IMR-90 (cell line): ENCODE measurements at regions not wholly inside any gene's neighbourhood (a gene's known extent, or its start where the extent isn't known, plus 50 kb on each side); places are given as distances from the start of the nearest gene placed in this dataset.

Experiments used
- ATAC-seq: fragments of 200-7000 bp; cut with Tn5 transposase; 2 replicates; pipeline ENCODE4 v1.9.1; 2020; ENCODE audit warnings: low read depth, mild to moderate bottlenecking, moderate library complexity
- BruUV-seq: library from RNA; stranded (reverse); fragments of 400-500 nt; replicated peaks from 2 replicates; lab custom pipeline; 2021; lab: Mats Ljungman, UMichigan
- CTCF ChIA-PET: fragments of 300-600 bp; formaldehyde crosslinking; extraction: SDS; loops from one replicate; lab custom pipeline; 2021; ENCODE audit warnings: antibody characterized with exemption; lab: Yijun Ruan, JAX
- POLR2A ChIA-PET: fragments of 300-600 bp; sonication (Branson Sonifier 250); formaldehyde crosslinking; loops from one replicate; lab custom pipeline; 2022; ENCODE audit warnings: antibody characterized with exemption; ENCODE audit not compliant: unreplicated experiment; lab: Charles Lee
- DNase-seq: peaks from one replicate; pipeline ENCODE4 v3.0.0; 2013
- H2AFZ ChIP-seq: replicated peaks from 2 replicates; pipeline ENCODE3; 2013; ENCODE audit warnings: low read length, mild to moderate bottlenecking; ENCODE audit not compliant: poor library complexity
- H2AK5ac ChIP-seq: 2 replicates; pipeline ENCODE4 v1.6.1; 2013; ENCODE audit warnings: low read depth, low read length, inconsistent platforms
- H2AK9ac ChIP-seq: replicated peaks from 2 replicates; pipeline ENCODE3; 2013; ENCODE audit warnings: mild to moderate bottlenecking, low read depth, low read length, moderate library complexity; ENCODE audit not compliant: poor library complexity
- H2BK120ac ChIP-seq: 2 replicates; pipeline ENCODE4 v1.6.1; 2013; ENCODE audit warnings: low read depth, low read length, inconsistent platforms
- H2BK15ac ChIP-seq: 3 replicates; pipeline ENCODE4 v1.6.1; 2013; ENCODE audit warnings: low read depth, low read length, inconsistent platforms
- H2BK20ac ChIP-seq: 2 replicates; pipeline ENCODE4 v1.6.1; 2013; ENCODE audit warnings: low read depth, mild to moderate bottlenecking, inconsistent platforms, low read length, moderate library complexity
- H2BK5ac ChIP-seq: 2 replicates; pipeline ENCODE4 v1.6.1; 2013; ENCODE audit warnings: mild to moderate bottlenecking, low read depth, low read length, inconsistent platforms; ENCODE audit not compliant: poor library complexity, severe bottlenecking
- H3K14ac ChIP-seq: replicated peaks from 2 replicates; pipeline ENCODE4 v1.6.1; 2013; ENCODE audit warnings: low read depth, low read length, inconsistent platforms
- H3K18ac ChIP-seq: 2 replicates; pipeline ENCODE4 v1.6.1; 2013; ENCODE audit warnings: low read depth, low read length, control low read depth
- H3K23ac ChIP-seq: 2 replicates; pipeline ENCODE4 v1.6.1; 2013; ENCODE audit warnings: low read depth, low read length, inconsistent platforms
- H3K27ac ChIP-seq: 2 replicates; pipeline ENCODE4 v1.5.1; 2013; ENCODE audit warnings: mild to moderate bottlenecking, control low read depth, low read length; ENCODE audit not compliant: insufficient read depth
- H3K27me3 ChIP-seq: 2 replicates; pipeline ENCODE4 v1.6.1; 2013; ENCODE audit warnings: low read length; ENCODE audit not compliant: control insufficient read depth, insufficient read depth
- H3K36me3 ChIP-seq: 2 replicates; pipeline ENCODE4 v1.6.1; 2013; ENCODE audit warnings: low read length, mixed read lengths; ENCODE audit not compliant: control insufficient read depth, insufficient read depth
- H3K4ac ChIP-seq: 2 replicates; pipeline ENCODE4 v1.6.1; 2013; ENCODE audit warnings: low read depth, low read length, inconsistent platforms
- H3K4me1 ChIP-seq: 2 replicates; pipeline ENCODE4 v1.6.1; 2013; ENCODE audit warnings: low read length, mixed read lengths; ENCODE audit not compliant: control insufficient read depth, insufficient read depth
- H3K4me2 ChIP-seq: 2 replicates; pipeline ENCODE4 v1.6.1; 2013; ENCODE audit warnings: low read depth, mild to moderate bottlenecking, control low read depth, low read length, moderate library complexity
- H3K4me3 ChIP-seq: 2 replicates; pipeline ENCODE4 v1.5.1; 2013; ENCODE audit warnings: low read depth, mild to moderate bottlenecking, control low read depth, low read length, moderate library complexity; ENCODE audit not compliant: insufficient read depth
- H3K56ac ChIP-seq: 2 replicates; pipeline ENCODE4 v1.6.1; 2013; ENCODE audit warnings: low read length, inconsistent platforms; ENCODE audit not compliant: insufficient read depth; ENCODE audit errors: extremely low read depth
- H3K79me1 ChIP-seq, 2 experiments: 2 replicates each; pipeline ENCODE4 v1.6.1; 2013; ENCODE audit warnings: low read length in 2 of 2, inconsistent platforms in 1 of 2, low read depth in 1 of 2
- H3K9ac ChIP-seq: 2 replicates; pipeline ENCODE4 v1.6.1; 2013; ENCODE audit warnings: low read depth, low read length, control low read depth
- H3K9me1 ChIP-seq: 2 replicates; pipeline ENCODE4 v1.6.1; 2013; ENCODE audit warnings: low read length, inconsistent platforms; ENCODE audit not compliant: insufficient read depth
- H3K9me3 ChIP-seq: 2 replicates; pipeline ENCODE4 v1.6.1; 2013; ENCODE audit warnings: low read length; ENCODE audit not compliant: control insufficient read depth, insufficient read depth
- H4K20me1 ChIP-seq: 2 replicates; pipeline ENCODE4 v1.6.1; 2013; ENCODE audit warnings: low read length, inconsistent platforms; ENCODE audit not compliant: insufficient read depth
- H4K5ac ChIP-seq: 2 replicates; pipeline ENCODE4 v1.6.1; 2013; ENCODE audit warnings: mild to moderate bottlenecking, low read depth, low read length, control low read depth
- H4K8ac ChIP-seq, 2 experiments: 2 replicates each; pipeline ENCODE4 v1.6.1; 2013; ENCODE audit warnings: low read depth in 2 of 2, low read length in 2 of 2, control low read depth in 1 of 2, inconsistent platforms in 1 of 2
- H4K91ac ChIP-seq: 2 replicates; pipeline ENCODE4 v1.6.1; 2013; ENCODE audit warnings: low read depth, low read length, inconsistent platforms; ENCODE audit not compliant: insufficient read depth
- BHLHE40 ChIP-seq: fragments of 150-350 bp; IDR thresholded peaks from 2 replicates; pipeline ENCODE4 v1.6.1; 2016; ENCODE audit warnings: mild to moderate bottlenecking, low read depth, low read length
- CEBPB ChIP-seq: IDR thresholded peaks from 2 replicates; pipeline ENCODE4 v1.6.1; 2012; ENCODE audit warnings: low read depth, low read length, improper control_type of control experiment
- CHD1 ChIP-seq: IDR thresholded peaks from 2 replicates; pipeline ENCODE4 v1.6.1; 2012; ENCODE audit warnings: low read depth, low read length, improper control_type of control experiment
- CTCF ChIP-seq: conservative IDR thresholded peaks from 2 replicates; pipeline ENCODE4 v1.5.1; 2012; ENCODE audit warnings: mild to moderate bottlenecking, low read depth, low read length, improper control_type of control experiment
- ELK1 ChIP-seq: fragments of 150-350 bp; IDR thresholded peaks from 2 replicates; pipeline ENCODE4 v1.6.1; 2016; ENCODE audit warnings: low read depth, mild to moderate bottlenecking, low read length, moderate library complexity, borderline replicate concordance
- FOS ChIP-seq: fragments of 150-350 bp; IDR thresholded peaks from 2 replicates; pipeline ENCODE4 v1.6.1; 2016; ENCODE audit warnings: low read depth, low read length
- MAFK ChIP-seq: IDR thresholded peaks from 2 replicates; pipeline ENCODE4 v1.6.1; 2012; ENCODE audit warnings: low read depth, low read length, improper control_type of control experiment
- MAZ ChIP-seq: IDR thresholded peaks from 2 replicates; pipeline ENCODE4 v1.6.1; 2012; ENCODE audit warnings: low read depth, mild to moderate bottlenecking, low read length, improper control_type of control experiment, moderate library complexity, borderline replicate concordance
- MXI1 ChIP-seq: IDR thresholded peaks from 2 replicates; pipeline ENCODE4 v1.6.1; 2012; ENCODE audit warnings: low read depth, mild to moderate bottlenecking, low read length, moderate library complexity, borderline replicate concordance
- POLR2A ChIP-seq: IDR thresholded peaks from 2 replicates; pipeline ENCODE4 v1.6.1; 2012; ENCODE audit warnings: mild to moderate bottlenecking, low read depth, low read length
- RAD21 ChIP-seq: IDR thresholded peaks from 2 replicates; pipeline ENCODE4 v1.6.1; 2012; ENCODE audit warnings: low read length, improper control_type of control experiment
- RCOR1 ChIP-seq: IDR thresholded peaks from 2 replicates; pipeline ENCODE4 v1.6.1; 2012; ENCODE audit warnings: mild to moderate bottlenecking, low read length, improper control_type of control experiment; ENCODE audit not compliant: insufficient replicate concordance
- RFX5 ChIP-seq: IDR thresholded peaks from 2 replicates; pipeline ENCODE4 v1.8.0; 2012; ENCODE audit warnings: low read depth, mild to moderate bottlenecking, low read length, moderate library complexity
- SMC3 ChIP-seq: fragments of 150-350 bp; IDR thresholded peaks from 2 replicates; pipeline ENCODE4 v1.6.1; 2016; ENCODE audit warnings: low read depth, mild to moderate bottlenecking, antibody characterized with exemption, low read length, moderate library complexity
- USF2 ChIP-seq: fragments of 150-350 bp; IDR thresholded peaks from 2 replicates; pipeline ENCODE4 v1.6.1; 2017; ENCODE audit warnings: mild to moderate bottlenecking, antibody characterized with exemption, low read length, low read depth
- WGBS, 2 experiments: methylation state at CpG; one replicate each; pipeline versions ENCODE4 v1.1.5 to v1.1.7; 2013; ENCODE audit warnings: missing lambda C conversion rate in 2 of 2; ENCODE audit not compliant: insufficient read length in 1 of 2; ENCODE audit errors: extremely low coverage in 2 of 2; 5-methylcytosine and 5-hydroxymethylcytosine counted together
- dilution Hi-C: fragments of 300-500 bp; cut with HindIII; formaldehyde crosslinking; loops from one replicate; pipeline ENCODE4 v1.14.3; 2018; ENCODE audit warnings: low sequenced_read_pairs; ENCODE audit not compliant: unreplicated experiment
- in situ Hi-C: fragments of 300-500 bp; cut with MboI; formaldehyde crosslinking; loops from 3 replicates; pipeline ENCODE4 v1.14.3; 2019; ENCODE audit warnings: low sequenced_read_pairs, inconsistent platforms, mixed read lengths
- intact Hi-C: fragments of 100-400 bp; cut with micrococcal nuclease; formaldehyde crosslinking; loops from 2 replicates; pipeline ENCODE4 v1.10.0; 2022

- Histone ChIP-seq H3K79me1 (no peaks in the 10 kb centered on the region), H2BK5ac (no peak overlapping the region), H3K56ac (no peak overlapping the region), H3K9me1 (no peaks in the 10 kb centered on the region), H3K9me3 (no peaks in the 10 kb centered on the region; the same call in 1 of the 2 replicates), H2AFZ (no peak overlapping the region), H3K4ac (no peak overlapping the region), H4K20me1 (no peaks in the 10 kb centered on the region), H3K14ac (no peak overlapping the region), H3K27ac (no peak overlapping the region), H3K23ac (no peak overlapping the region), H3K18ac (no peak overlapping the region), H3K4me1 (no peaks in the 10 kb centered on the region), H2AK5ac (no peak overlapping the region), H4K91ac (no peak overlapping the region), H3K4me3 (no peak overlapping the region), H3K4me2 (no peak overlapping the region), H4K8ac (no peak overlapping the region), H3K27me3 (peaks cover under 1% of the 10 kb centered on the region; the same call in 1 of the 2 replicates), H2BK20ac (no peak overlapping the region), H3K36me3 (no peaks in the 10 kb centered on the region), H3K9ac (no peak overlapping the region), H2BK120ac (no peak overlapping the region), H2BK15ac (no peak overlapping the region), H2AK9ac (no peak overlapping the region), H4K5ac (no peak overlapping the region)
- DNase-seq, result no peak
- dilution Hi-C loops (no loop called here), in situ Hi-C loops (no loop called here), intact Hi-C loops (no loop called here)
- no CpG with 5 or more reads among the region's 2 CpGs for WGBS, 2 experiments
- ATAC-seq, result no peak
- POLR2A ChIA-PET, result no interaction called here
- BruUV-seq, result no TSS peak
- TF ChIP-seq CHD1 (no peak), CTCF (no peak), POLR2A (no peak), MAFK (no peak), RAD21 (no peak), MXI1 (no peak), RCOR1 (no peak), SMC3 (no peak), RFX5 (no peak), CEBPB (no peak), MAZ (no peak), FOS (no peak), USF2 (no peak), ELK1 (no peak), BHLHE40 (no peak)
- CTCF ChIA-PET, result interaction anchor here (0.6 kb wide), 1 partner anchor 515 kb away, joined by 3 read pairs; no protein-coding TSS in a partner anchor
These were observed 163.7 kb upstream of the TNP1 start for GRCh38 chr2:217023611-217024010.
